ENCODE measurements at regions not wholly inside any gene's neighbourhood (a gene's known extent, or its start where the extent isn't known, plus 50 kb on each side); places are given as distances from the start of the nearest gene placed in this dataset.
"Not testable (repeated sequence)": the region's sequence is repeated elsewhere in the genome, so short reads cannot be mapped to it uniquely, and the experiment has no call there.

- DNase-seq, result no peak
Measured at GRCh38 chr15:100769043-100769974, 110.3 kb upstream of the ALDH1A3 start.

GRCh38 chr15:100769975-100770340 is 109.7 kb upstream of the ALDH1A3 start:
- DNase-seq, result no peak

DNA sequence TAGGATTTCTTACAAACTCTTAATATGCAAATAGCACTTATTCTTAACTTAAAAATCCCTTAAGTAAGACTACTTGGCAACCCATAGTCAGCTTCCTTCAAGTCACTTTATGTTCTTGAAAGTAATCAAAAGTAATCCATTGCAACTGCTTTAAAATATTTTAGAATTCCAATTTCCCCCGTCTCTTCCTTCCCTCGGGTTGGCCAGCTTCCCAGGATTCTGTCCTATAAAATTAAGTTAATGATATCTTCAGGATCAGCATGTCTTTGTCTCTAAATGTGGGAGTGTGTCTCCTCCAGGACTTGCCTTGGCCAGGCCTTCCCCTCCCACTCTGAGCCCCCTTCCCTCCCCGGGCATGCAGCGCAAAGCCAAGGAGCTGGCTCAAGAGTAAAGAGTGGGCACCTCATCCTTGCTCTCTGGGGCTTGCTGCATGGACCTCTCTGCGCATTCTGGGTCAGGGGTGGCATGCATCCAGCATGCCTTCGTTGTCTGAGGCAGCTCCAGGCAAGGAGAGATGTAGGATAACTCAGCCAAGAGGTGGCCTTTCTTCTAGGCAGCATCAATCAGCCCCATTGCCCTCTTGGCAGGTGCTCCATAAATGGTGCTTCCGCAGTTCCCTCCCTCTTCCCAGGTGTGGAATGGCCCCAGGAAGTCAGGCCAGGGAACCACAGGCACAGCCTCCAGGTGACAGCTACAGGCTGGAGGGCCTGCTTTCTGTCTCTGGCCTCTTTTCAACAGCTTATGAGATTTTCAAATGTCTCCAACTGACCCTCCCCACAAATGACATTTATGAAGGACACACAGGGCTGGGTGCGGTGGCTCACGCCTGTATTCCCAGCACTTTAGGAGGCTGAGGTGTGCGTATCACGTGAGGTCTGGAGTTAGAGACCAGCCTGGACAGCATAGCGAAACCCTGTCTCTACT is 108.7 kb upstream of the ALDH1A3 start:
- no peak for DNase-seq

DNA sequence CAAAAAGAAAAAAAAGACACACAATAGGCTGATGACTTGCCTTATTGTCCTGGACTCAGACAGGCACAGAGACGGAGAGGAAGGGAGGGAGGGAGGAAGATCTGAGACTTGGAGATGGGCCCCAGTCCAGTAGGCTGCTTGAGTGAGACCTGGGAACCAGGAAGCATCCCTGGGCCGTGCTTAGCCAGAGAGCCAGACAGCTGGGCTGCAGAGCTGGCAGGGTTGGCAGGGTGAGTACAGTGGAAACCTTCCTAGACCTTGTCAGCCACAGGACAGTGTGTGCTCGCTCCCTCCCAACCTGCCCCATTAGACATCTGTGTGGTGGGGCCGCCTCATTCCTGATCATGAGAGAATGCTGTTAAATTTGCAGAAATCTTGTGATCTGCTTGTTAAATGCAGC is 107.9 kb upstream of the ALDH1A3 start:
- no peak for DNase-seq

GRCh38 chr15:100772478-100772877 is 107.2 kb upstream of the ALDH1A3 start:
- no peak for DNase-seq

GRCh38 chr15:100772892-100773520 is 106.6 kb upstream of the ALDH1A3 start:
- DNase-seq, result no peak

GRCh38 chr15:100774044-100774443 is 105.6 kb upstream of the ALDH1A3 start:
- not testable (repeated sequence) for DNase-seq

GRCh38 chr15:100775581-100776185 is 103.9 kb upstream of the ALDH1A3 start:
- no peak for DNase-seq

- DNase-seq, result no peak
Measured at GRCh38 chr15:100777821-100778220, 101.8 kb upstream of the ALDH1A3 start.

GRCh38 chr15:100778831-100779288 is 100.8 kb upstream of the ALDH1A3 start:
- no peak for DNase-seq

GRCh38 chr15:100779331-100780207 is 100.1 kb upstream of the ALDH1A3 start:
- no peak for DNase-seq

DNA sequence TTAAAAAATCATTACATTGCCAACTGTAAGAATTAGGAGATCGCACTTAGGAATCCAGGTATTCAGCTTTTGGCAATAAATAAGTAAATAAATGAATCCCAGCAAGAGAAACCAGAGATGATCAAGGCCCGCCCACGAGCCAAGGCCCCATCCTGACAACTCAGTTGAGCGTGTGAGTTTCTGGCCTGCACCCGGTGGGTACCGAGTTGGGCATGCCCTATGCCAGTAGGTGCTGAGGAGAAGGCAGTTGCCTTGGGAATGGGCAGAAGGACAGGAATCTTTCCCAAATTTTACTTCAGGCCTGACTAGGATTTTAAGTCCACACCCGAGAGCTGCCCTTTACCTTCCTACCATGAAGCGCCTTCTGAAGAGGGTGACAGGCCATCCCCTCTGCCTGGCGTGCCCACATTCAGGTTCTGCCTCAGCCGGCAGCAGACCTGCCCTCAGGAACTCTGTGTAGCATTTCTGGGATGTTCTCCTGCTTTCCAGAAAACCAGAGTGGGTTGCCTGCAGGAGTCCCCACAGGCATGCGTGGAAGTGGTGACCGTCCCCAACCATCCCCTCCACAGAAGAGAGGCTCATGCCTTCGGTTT is 99.3 kb upstream of the ALDH1A3 start:
- no peak for DNase-seq

- no peak for DNase-seq
Measured at GRCh38 chr15:100781061-100781960, 98.3 kb upstream of the ALDH1A3 start.

- no peak for DNase-seq
Measured at GRCh38 chr15:100781961-100782530, 97.6 kb upstream of the ALDH1A3 start.

GRCh38 chr15:100783291-100783690 is 96.3 kb upstream of the ALDH1A3 start:
- no peak for DNase-seq

DNA sequence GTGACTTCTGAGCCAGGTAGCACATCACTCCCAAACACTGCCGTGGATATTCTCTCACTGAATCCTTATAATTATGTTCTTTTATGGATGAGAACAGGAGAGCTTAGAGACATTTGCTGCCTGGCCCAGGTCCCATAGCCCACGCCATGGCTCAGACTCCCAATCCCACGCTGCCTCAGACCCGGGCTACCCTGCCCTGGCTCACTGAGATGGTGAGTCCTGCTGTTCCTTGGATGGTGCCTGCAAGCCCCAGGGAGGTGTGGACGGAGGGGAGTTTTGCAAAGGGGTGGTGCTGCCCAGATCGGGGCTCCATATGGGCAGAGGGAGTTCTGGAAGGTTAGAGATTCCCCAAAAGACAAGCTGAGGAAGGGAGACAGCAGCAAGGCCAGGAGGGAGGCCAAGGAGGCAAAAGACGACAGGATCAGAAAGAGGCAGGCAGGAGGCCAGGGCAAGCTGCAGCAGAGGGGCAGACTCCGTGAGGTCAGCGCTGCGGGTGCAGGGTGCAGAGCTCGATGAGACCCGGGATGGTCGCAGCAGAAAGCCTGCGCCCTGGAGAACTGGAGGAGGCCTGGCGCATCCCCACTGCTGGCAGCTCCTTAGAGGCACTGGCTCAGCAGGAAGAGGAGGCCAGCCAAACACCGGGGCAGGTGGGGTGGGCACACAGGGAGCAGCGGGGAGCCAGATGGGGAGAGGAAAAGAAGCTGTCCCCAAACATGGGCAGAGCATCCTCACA is 95.7 kb upstream of the ALDH1A3 start:
- DNase-seq, result no peak

DNA sequence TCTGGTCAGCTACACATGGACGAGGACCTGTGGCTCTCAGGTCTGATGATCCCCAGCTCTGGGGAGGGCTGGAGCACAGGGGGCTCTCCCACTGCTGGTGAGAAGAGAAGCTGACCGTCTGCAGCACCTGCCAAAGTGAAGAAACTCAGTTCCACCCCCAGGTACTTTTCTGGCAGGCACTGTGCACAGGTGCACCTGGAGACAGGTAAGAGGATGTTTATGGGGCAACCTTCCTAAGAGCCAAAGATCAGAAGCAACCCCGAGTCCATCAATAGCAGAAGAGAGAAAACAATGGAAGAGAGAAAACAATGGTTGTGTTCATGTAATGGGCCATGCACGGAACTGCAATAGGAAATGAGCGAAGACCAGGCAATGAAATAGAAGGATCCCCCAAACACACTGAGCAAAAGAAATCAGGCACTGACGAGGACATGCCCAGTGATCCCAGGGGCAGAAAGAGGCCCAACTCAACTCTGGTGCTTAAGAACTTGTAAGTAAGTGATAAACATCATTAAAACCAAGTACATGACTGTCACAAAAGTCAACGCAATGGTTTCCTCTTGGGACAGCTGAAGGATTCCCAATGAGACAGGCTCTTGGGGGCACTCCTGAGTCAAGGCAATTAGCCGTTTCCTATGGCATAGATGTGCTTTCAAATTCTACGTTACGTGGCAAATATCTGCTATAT is 95.0 kb upstream of the ALDH1A3 start:
- no peak for DNase-seq
